Caco-2 (cell line): ENCODE measurements at regions not wholly inside any gene's neighbourhood (a gene's known extent, or its start where the extent isn't known, plus 50 kb on each side); places are given as distances from the start of the nearest gene placed in this dataset.

ENCODE experiments used
- BruUV-seq: library from RNA; stranded (reverse); fragments of 400-500 nt; replicated peaks from 2 replicates; lab custom pipeline; 2021; lab: Mats Ljungman, UMichigan
- CTCF ChIA-PET: fragments of 300-600 bp; sonication (Branson Sonifier 250); formaldehyde crosslinking; loops from one replicate; lab custom pipeline; 2022; ENCODE audit warnings: antibody characterized with exemption; lab: Charles Lee
- POLR2A ChIA-PET: fragments of 300-600 bp; sonication (Branson Sonifier 250); formaldehyde crosslinking; loops from one replicate; lab custom pipeline; 2022; ENCODE audit warnings: antibody characterized with exemption; lab: Charles Lee
- DNase-seq, 2 experiments: peaks; one replicate each; pipeline versions ENCODE4 v3.0.0 to v3.0.0-alpha.2; 2020 to 2022
- H3K27me3 ChIP-seq: replicated peaks from 2 replicates; pipeline ENCODE4 v1.6.0; 2011; ENCODE audit warnings: low read length; ENCODE audit not compliant: control insufficient read depth, insufficient read depth
- H3K36me3 ChIP-seq: 2 replicates; pipeline ENCODE4 v1.5.1; 2011; ENCODE audit warnings: low read length; ENCODE audit not compliant: control insufficient read depth, insufficient read depth
- H3K4me1 ChIP-seq: fragments of 250-450 bp; sonication (Bioruptor Pico); 2 replicates; pipeline ENCODE4 v1.5.1; 2020; ENCODE audit warnings: mild to moderate bottlenecking
- H3K4me3 ChIP-seq: 2 replicates; pipeline ENCODE4 v1.5.1; 2011; ENCODE audit warnings: low read depth, mild to moderate bottlenecking, control low read depth, low read length
- H3K9me3 ChIP-seq: fragments of 250-450 bp; sonication (Bioruptor Pico); 2 replicates; pipeline ENCODE4 v1.5.1; 2020; ENCODE audit warnings: mild to moderate bottlenecking, moderate library complexity
- H3K27ac Mint-ChIP-seq: one replicate; pipeline ENCODE4 v1.8.0; 2022; ENCODE audit warnings: mixed read lengths; ENCODE audit not compliant: unreplicated experiment
- H3K27me3 Mint-ChIP-seq: one replicate; pipeline ENCODE4 v1.8.0; 2022; ENCODE audit warnings: mixed read lengths; ENCODE audit not compliant: insufficient read depth, unreplicated experiment
- H3K36me3 Mint-ChIP-seq: one replicate; pipeline ENCODE4 v1.8.0; 2022; ENCODE audit warnings: mild to moderate bottlenecking, mixed read lengths; ENCODE audit not compliant: insufficient read depth, unreplicated experiment
- H3K4me1 Mint-ChIP-seq: one replicate; pipeline ENCODE4 v1.8.0; 2022; ENCODE audit warnings: low read depth, mixed read lengths; ENCODE audit not compliant: unreplicated experiment
- H3K4me3 Mint-ChIP-seq: one replicate; pipeline ENCODE4 v1.8.0; 2022; ENCODE audit warnings: mild to moderate bottlenecking, moderate library complexity, mixed read lengths; ENCODE audit not compliant: unreplicated experiment
- H3K9me3 Mint-ChIP-seq: one replicate; pipeline ENCODE4 v1.8.0; 2022; ENCODE audit warnings: mixed read lengths; ENCODE audit not compliant: unreplicated experiment
- CTCF ChIP-seq, 2 experiments: fragments of 200-600 bp in 1 of 2; IDR thresholded peaks; 1 replicate in 1 of 2; 2 replicates in 1 of 2; pipeline versions ENCODE4 v1.5.1 to v1.8.0; 2011 to 2022; ENCODE audit warnings: antibody characterized with exemption in 1 of 2, control low read depth in 1 of 2, inconsistent platforms in 1 of 2, low read depth in 1 of 2, low read length in 1 of 2, mild to moderate bottlenecking in 1 of 2, moderate library complexity in 1 of 2; ENCODE audit not compliant: insufficient read depth in 1 of 2, severe bottlenecking in 1 of 2, unreplicated experiment in 1 of 2
- intact Hi-C: fragments of 100-400 bp; cut with micrococcal nuclease; formaldehyde crosslinking; loops from one replicate; pipeline ENCODE4 v1.10.0; 2022; ENCODE audit not compliant: unreplicated experiment

DNA sequence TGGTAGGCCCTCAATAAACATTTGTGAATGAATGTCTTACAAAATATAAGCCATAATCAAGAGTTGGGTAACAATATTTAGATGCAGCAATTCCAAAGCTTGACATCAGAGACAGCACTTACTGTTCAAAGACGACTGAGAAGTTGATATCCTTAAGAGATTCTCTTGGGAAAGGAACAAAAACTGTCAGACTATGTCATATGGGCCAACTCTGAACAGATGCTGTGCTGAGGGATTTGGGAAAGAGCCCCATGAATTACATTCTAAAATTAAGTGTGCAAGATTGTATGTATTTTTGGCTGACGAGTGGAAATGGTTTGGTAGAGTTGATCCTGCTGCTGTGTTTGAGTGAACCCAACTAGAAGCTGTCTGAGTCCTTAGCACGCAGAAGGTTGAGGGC lies 250.7 kb upstream of the LINC00305 start:
- POLR2A ChIA-PET: no interaction called here
- Histone ChIP-seq H3K4me1 (no peaks in the 10 kb centered on the region), H3K36me3 (no peaks in the 10 kb centered on the region), H3K27me3 (no peaks in the 10 kb centered on the region), H3K4me3 (no peak overlapping the region), H3K9me3 (no peaks in the 10 kb centered on the region)
- TF ChIP-seq CTCF (IDR thresholded peaks at IDR 0.05; ENCODE audit: insufficient read depth in 1 of 2, low read depth in 1 of 2, low read length in 1 of 2, severe bottlenecking in 1 of 2, unreplicated experiment in 1 of 2): no peak
- BruUV-seq: no TSS peak
- CTCF ChIA-PET: no interaction called here
- no peak overlapping the region for H3K27ac Mint-ChIP-seq
- no peaks in the 10 kb centered on the region for H3K9me3 Mint-ChIP-seq
- H3K4me3 Mint-ChIP-seq: no peak overlapping the region
- no peaks in the 10 kb centered on the region for H3K4me1 Mint-ChIP-seq
- no peaks in the 10 kb centered on the region for H3K27me3 Mint-ChIP-seq
- no peak for DNase-seq
- intact Hi-C loops: no loop called here
- H3K36me3 Mint-ChIP-seq: no peaks in the 10 kb centered on the region

DNA sequence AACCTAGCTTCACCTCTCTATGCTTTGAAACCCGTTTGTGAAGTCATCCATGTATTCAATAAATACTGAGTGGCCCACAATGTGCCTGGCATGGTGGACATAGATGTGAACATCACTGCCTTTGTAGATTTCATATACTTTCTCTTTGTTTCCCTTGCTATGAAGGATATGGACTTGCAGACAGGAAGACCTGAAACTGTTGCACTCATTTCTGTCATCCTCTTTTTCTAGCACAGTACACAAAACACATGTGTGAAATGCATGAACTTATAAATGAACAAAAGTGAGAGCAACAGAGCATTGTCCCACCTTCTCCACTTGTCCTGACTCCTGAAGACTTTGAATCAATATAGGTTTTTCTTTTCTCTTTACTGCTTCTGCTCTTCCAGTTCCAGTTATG lies 249.4 kb upstream of the LINC00305 start:
- Histone ChIP-seq H3K9me3 (no peaks in the 10 kb centered on the region), H3K36me3 (no peaks in the 10 kb centered on the region), H3K4me3 (no peak overlapping the region), H3K27me3 (no peaks in the 10 kb centered on the region), H3K4me1 (no peaks in the 10 kb centered on the region)
- ChIA-PET CTCF (no interaction called here), POLR2A (no interaction called here)
- TF ChIP-seq CTCF (IDR thresholded peaks at IDR 0.05; ENCODE audit: insufficient read depth in 1 of 2, low read depth in 1 of 2, low read length in 1 of 2, severe bottlenecking in 1 of 2, unreplicated experiment in 1 of 2): no peak
- BruUV-seq: no TSS peak
- no peak overlapping the region for H3K4me3 Mint-ChIP-seq
- H3K9me3 Mint-ChIP-seq: no peaks in the 10 kb centered on the region
- H3K27me3 Mint-ChIP-seq: no peaks in the 10 kb centered on the region
- intact Hi-C loops: no loop called here
- DNase-seq: no peak
- no peak overlapping the region for H3K27ac Mint-ChIP-seq
- no peaks in the 10 kb centered on the region for H3K4me1 Mint-ChIP-seq
- no peaks in the 10 kb centered on the region for H3K36me3 Mint-ChIP-seq

GRCh38 chr18:64392202-64392601 lies 243.3 kb upstream of the LINC00305 start:
- H3K27me3 Mint-ChIP-seq: no peaks in the 10 kb centered on the region

More at GRCh38 chr18:64392202-64392601, 243.3 kb upstream of the LINC00305 start:
- H3K4me1 Mint-ChIP-seq: no peaks in the 10 kb centered on the region
- BruUV-seq: no TSS peak
- H3K4me3 Mint-ChIP-seq: no peak overlapping the region
- H3K27me3 ChIP-seq: no peaks in the 10 kb centered on the region
- H3K36me3 Mint-ChIP-seq: no peaks in the 10 kb centered on the region
- H3K4me1 ChIP-seq: no peaks in the 10 kb centered on the region
- no peak overlapping the region for H3K4me3 ChIP-seq
- no peak for TF ChIP-seq CTCF (IDR thresholded peaks at IDR 0.05; ENCODE audit: insufficient read depth in 1 of 2, low read depth in 1 of 2, low read length in 1 of 2, severe bottlenecking in 1 of 2, unreplicated experiment in 1 of 2)
- H3K36me3 ChIP-seq: no peaks in the 10 kb centered on the region
- intact Hi-C loops: no loop called here
- H3K9me3 Mint-ChIP-seq: no peaks in the 10 kb centered on the region
- POLR2A ChIA-PET: no interaction called here
- H3K9me3 ChIP-seq: no peaks in the 10 kb centered on the region
- no peak for DNase-seq
- H3K27ac Mint-ChIP-seq: no peak overlapping the region
- CTCF ChIA-PET: no interaction called here
